ENCODE measurements at regions not wholly inside any gene's neighbourhood (a gene's known extent, or its start where the extent isn't known, plus 50 kb on each side); places are given as distances from the start of the nearest gene placed in this dataset.

GRCh38 chr10:33812586-33812985 is 478.1 kb upstream of the NRP1 start:
- no peak for DNase-seq

- no peak for DNase-seq
Measured at GRCh38 chr10:33810986-33811385, 476.5 kb upstream of the NRP1 start.

GRCh38 chr10:33809732-33810131 is 475.3 kb upstream of the NRP1 start:
- DNase-seq = no peak

- no peak for DNase-seq
Measured at GRCh38 chr10:33808475-33808874, 474.0 kb upstream of the NRP1 start.

- DNase-seq = no peak
Measured at GRCh38 chr10:33807531-33808359, 473.3 kb upstream of the NRP1 start.

GRCh38 chr10:33805831-33806230 is 471.4 kb upstream of the NRP1 start:
- DNase-seq = no peak

GRCh38 chr10:33804584-33804983 is 470.1 kb upstream of the NRP1 start:
- DNase-seq = no peak

- no peak for DNase-seq
Measured at GRCh38 chr10:33803248-33803647, 468.8 kb upstream of the NRP1 start.

GRCh38 chr10:33802566-33802965 is 468.1 kb upstream of the NRP1 start:
- no peak for DNase-seq

- no peak for DNase-seq
Measured at GRCh38 chr10:33801705-33802104, 467.2 kb upstream of the NRP1 start.

- no peak for DNase-seq
Measured at GRCh38 chr10:33800986-33801385, 466.5 kb upstream of the NRP1 start.

- no peak for DNase-seq
Measured at GRCh38 chr10:33800545-33800944, 466.1 kb upstream of the NRP1 start.

GRCh38 chr10:33799944-33800323 is 465.5 kb upstream of the NRP1 start:
- no peak for DNase-seq

- no peak for DNase-seq
Measured at GRCh38 chr10:33799281-33799943, 464.9 kb upstream of the NRP1 start.

- DNase-seq = no peak
Measured at GRCh38 chr10:33798754-33799153, 464.3 kb upstream of the NRP1 start.

- DNase-seq = no peak
Measured at GRCh38 chr10:33796680-33797079, 462.2 kb upstream of the NRP1 start.

- no peak for DNase-seq
Measured at GRCh38 chr10:33795529-33795928, 461.1 kb upstream of the NRP1 start.

- no peak for DNase-seq
Measured at GRCh38 chr10:33794460-33794859, 460.0 kb upstream of the NRP1 start.

GRCh38 chr10:33793793-33794192 is 459.3 kb upstream of the NRP1 start:
- DNase-seq = no peak

GRCh38 chr10:33791272-33791660 is 456.8 kb upstream of the NRP1 start:
- DNase-seq = no peak

- no peak for DNase-seq
Measured at GRCh38 chr10:33790521-33791271, 456.2 kb upstream of the NRP1 start.

GRCh38 chr10:33783557-33783956 is 449.1 kb upstream of the NRP1 start:
- no peak for DNase-seq

- DNase-seq = no peak
Measured at GRCh38 chr10:33783078-33783477, 448.6 kb upstream of the NRP1 start.

Data from T-helper 1 cell (primary cell).